ENCODE measurements at regions not wholly inside any gene's neighbourhood (a gene's known extent, or its start where the extent isn't known, plus 50 kb on each side); places are given as distances from the start of the nearest gene placed in this dataset.

GRCh38 chr12:107503887-107504885 lies 181.4 kb upstream of the PWP1 start:
- no peak for TF ChIP-seq CTCF (IDR thresholded peaks at IDR 0.05 in 4 of 5, conservative IDR thresholded peaks at IDR 0.05 in 1 of 5)
- no peak for TF ChIP-seq POLR2A (IDR thresholded peaks at IDR 0.05)

Data from gastrocnemius medialis (tissue), 4 donors.